AG04450 (cell line): ENCODE measurements at regions not wholly inside any gene's neighbourhood (a gene's known extent, or its start where the extent isn't known, plus 50 kb on each side); places are given as distances from the start of the nearest gene placed in this dataset.

Source experiments
- CTCF ChIA-PET: fragments of 300-600, 350-600 bp; formaldehyde crosslinking; extraction: SDS; loops from one replicate; lab custom pipeline; 2022; ENCODE audit warnings: antibody characterized with exemption, inconsistent platforms; lab: Charles Lee
- POLR2A ChIA-PET: fragments of 350-600 bp; formaldehyde crosslinking; extraction: SDS; loops from one replicate; lab custom pipeline; 2021; ENCODE audit warnings: antibody characterized with exemption, inconsistent platforms; lab: Yijun Ruan, JAX
- DNase-seq: peaks from one replicate; pipeline ENCODE4 v3.0.0-alpha.2; 2011; ENCODE audit warnings: low read depth, low spot score
- H3K27ac ChIP-seq: one replicate; pipeline ENCODE4 v1.5.1; 2012; ENCODE audit warnings: low read depth, low read length, control low read depth
- H3K27me3 ChIP-seq: one replicate; pipeline ENCODE4 v1.6.0; 2012; ENCODE audit warnings: low read length; ENCODE audit not compliant: control insufficient read depth, insufficient read depth
- H3K4me3 ChIP-seq: 2 replicates; pipeline ENCODE4 v1.5.1; 2011; ENCODE audit warnings: mild to moderate bottlenecking, low read depth, low read length, control low read depth
- H3K9me3 ChIP-seq: 2 replicates; pipeline ENCODE4 v1.5.1; 2012; ENCODE audit warnings: low read length; ENCODE audit not compliant: control insufficient read depth, insufficient read depth
- CTCF ChIP-seq: IDR thresholded peaks from 2 replicates; pipeline ENCODE4 v1.5.1; 2011; ENCODE audit warnings: low read depth, low read length, control low read depth, inconsistent platforms

- ChIA-PET CTCF (no interaction called here), POLR2A (no interaction called here)
- Histone ChIP-seq H3K4me3 (no peak overlapping the region), H3K9me3 (no peaks in the 10 kb centered on the region), H3K27ac (no peak overlapping the region), H3K27me3 (no peaks in the 10 kb centered on the region)
- no peak for TF ChIP-seq CTCF
- no peak for DNase-seq
These were observed 286.2 kb upstream of the UBE2E2 start for GRCh38 chr3:22916933-22917332.

GRCh38 chr3:22920006-22920405 is 283.1 kb upstream of the UBE2E2 start:
- Histone ChIP-seq H3K27ac (no peak overlapping the region), H3K4me3 (no peak overlapping the region), H3K27me3 (no peaks in the 10 kb centered on the region), H3K9me3 (no peaks in the 10 kb centered on the region)
- ChIA-PET POLR2A (no interaction called here), CTCF (no interaction called here)
- no peak for DNase-seq
- TF ChIP-seq CTCF: no peak

GRCh38 chr3:22922317-22922716 is 280.8 kb upstream of the UBE2E2 start:
- peak; percentile 36 for TF ChIP-seq CTCF
- ChIA-PET POLR2A (no interaction called here), CTCF (interaction anchor here (0.7 to 2.4 kb wide), 8 partner anchors 10 to 839 kb away, joined by 3 to 10 read pairs (median 4); no protein-coding TSS in a partner anchor)
- Histone ChIP-seq H3K4me3 (no peak overlapping the region), H3K27me3 (no peaks in the 10 kb centered on the region), H3K27ac (no peak overlapping the region), H3K9me3 (no peaks in the 10 kb centered on the region)
- DNase-seq: no peak

- Histone ChIP-seq H3K27me3 (no peaks in the 10 kb centered on the region), H3K4me3 (no peak overlapping the region), H3K9me3 (no peaks in the 10 kb centered on the region), H3K27ac (no peak overlapping the region)
- ChIA-PET POLR2A (no interaction called here), CTCF (interaction anchor here (1.3 to 2.4 kb wide), 2 partner anchors 27 to 33 kb away, joined by 3 to 8 read pairs; no protein-coding TSS in a partner anchor)
- no peak for TF ChIP-seq CTCF
- DNase-seq: no peak
These were observed 279.4 kb upstream of the UBE2E2 start for GRCh38 chr3:22923711-22924110.

- DNase-seq: no peak
- no peaks in the 10 kb centered on the region for H3K27me3 ChIP-seq
- H3K27ac ChIP-seq: no peak overlapping the region
- no peaks in the 10 kb centered on the region for H3K9me3 ChIP-seq
- no peak overlapping the region for H3K4me3 ChIP-seq
- ChIA-PET CTCF (no interaction called here), POLR2A (no interaction called here)
- TF ChIP-seq CTCF: no peak
These were observed 274.7 kb upstream of the UBE2E2 start for GRCh38 chr3:22928216-22929110.
